ENCODE measurements at regions not wholly inside any gene's neighbourhood (a gene's known extent, or its start where the extent isn't known, plus 50 kb on each side); places are given as distances from the start of the nearest gene placed in this dataset.

DNA sequence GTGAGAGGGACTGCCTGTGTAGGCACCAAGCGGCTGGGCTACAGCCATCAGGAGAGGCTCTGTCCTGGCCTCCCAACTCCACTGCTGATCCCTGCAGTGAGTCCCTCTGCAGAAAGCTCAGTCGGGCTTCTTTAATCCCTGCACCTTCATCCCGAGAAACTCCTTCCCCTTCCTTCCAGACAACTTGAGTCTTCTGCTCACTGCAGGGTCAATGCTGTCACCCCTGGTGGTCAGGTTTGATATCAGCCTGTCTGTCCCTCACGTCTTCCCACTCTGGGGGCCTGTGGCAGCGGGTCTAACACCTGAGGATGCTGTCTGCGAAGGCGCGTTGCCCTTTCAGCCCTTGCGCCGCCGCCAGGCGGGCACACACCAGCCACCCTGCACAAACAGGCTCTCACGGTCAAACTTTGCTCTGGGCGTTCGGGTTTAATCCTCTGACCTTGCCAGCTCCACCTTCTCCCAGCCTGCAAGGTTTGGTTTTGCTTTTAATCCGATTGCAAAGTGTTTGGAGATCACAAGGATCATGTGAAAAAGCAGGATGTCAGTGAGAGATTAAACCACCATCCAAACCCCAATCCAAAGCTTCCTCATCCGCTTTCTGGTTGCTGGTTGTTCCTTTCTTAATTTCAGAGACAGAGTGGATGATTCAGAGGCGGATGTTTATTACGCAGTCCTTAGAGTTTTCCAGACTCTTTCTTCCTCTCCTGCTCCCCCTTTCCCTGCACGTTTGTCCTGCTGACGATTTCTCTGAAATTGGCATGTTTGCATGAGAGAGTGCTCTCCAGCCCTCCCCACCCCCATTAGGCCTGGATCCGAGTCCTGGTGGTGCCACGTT lies 74.8 kb upstream of the SLC34A2 start:
- no peak for DNase-seq

DNA sequence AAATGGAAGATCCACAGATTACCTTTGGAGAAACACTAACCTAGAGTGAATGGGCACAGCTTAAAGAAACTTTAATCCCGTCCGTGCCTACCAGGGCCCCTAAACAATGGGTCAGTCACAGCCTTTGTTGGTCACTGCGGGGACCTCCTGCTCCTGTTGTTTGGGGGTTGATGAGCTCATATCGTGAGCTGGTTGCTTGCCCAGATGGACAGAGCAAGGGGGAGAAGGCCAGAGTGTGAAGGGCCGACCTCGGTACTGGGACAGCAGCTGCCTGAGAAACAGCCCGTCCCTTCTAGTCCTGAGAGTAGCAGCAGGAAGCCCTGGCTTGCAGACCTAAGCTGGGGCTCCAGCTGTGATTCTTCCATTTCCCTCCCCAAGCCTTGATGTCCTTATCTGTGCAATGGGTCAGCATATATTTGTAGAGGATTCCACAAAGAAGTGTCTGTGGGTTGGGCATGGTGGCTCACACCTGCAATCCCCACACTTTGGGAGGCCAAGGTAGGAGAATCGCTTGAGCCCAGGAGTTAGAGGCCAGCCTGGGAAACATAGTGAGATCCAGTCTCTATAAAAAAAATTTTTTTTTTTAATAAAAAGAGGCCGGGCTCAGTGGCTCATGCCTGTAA lies 69.6 kb upstream of the SLC34A2 start:
- peak; percentile 54 for DNase-seq

DNA sequence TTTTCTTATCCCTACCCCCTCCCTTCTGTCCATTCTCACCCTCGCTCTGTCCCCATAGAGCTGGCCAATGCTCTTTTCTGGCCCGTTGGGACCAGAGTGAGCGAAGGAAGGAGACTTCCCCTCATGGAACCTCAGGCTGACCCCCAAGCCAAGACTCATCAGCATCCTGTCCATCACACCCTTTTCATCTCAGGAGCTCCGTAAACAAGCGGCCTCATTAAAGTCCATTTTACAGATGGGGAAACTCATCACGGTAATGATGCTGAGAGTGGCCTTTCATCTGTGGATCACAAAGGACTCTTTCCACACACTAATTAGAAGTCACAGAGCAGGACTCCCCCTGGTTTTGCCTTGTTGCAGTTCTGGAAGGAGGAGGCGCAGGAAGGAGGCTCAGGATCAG lies 67.4 kb upstream of the SLC34A2 start:
- DNase-seq = peak; percentile 95

DNA sequence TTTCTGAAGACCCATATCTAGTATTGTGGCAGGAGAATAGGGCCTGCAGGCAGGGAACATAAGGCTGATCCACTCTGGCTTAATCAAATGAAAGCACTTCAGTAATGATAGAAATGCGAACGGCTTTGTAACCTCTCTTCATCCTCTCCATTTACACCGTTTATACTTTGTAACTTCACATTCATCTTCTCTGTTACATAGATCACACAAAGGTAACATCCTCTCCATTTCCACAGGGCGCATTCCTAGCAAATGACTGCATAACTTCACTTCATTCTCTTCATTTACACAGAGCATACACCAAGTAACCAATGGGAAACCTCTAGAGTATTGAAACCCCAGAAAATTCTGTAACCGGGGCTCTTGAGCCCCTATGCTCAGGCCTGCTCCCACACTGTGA lies 65.5 kb upstream of the SLC34A2 start:
- DNase-seq = no peak

DNA sequence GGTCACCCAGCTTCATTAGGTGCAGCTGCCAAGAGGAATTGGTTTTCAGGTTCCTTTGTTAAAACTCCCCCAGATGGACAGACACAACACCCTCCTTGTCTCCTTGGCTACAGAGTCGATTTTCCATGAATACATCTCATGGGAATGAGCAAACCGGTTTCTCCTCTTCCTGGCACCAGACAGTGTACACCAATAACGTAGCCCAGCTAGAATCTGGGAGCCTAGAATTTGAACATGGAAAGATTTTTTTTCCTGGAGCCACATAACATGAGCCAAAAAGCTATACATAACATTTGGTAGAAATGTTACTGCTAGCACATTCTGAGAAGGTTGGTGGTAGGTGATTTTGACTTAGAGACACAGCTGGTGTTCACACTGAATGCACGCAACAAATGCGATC lies 62.9 kb upstream of the SLC34A2 start:
- DNase-seq = peak; percentile 53

Data from eye (tissue), 1 donor.